OCI-LY7 (cell line): ENCODE measurements at regions not wholly inside any gene's neighbourhood (a gene's known extent, or its start where the extent isn't known, plus 50 kb on each side); places are given as distances from the start of the nearest gene placed in this dataset.

Experiments used
- CTCF ChIP-seq: fragments of 200-600 bp; sonication (generic); conservative IDR thresholded peaks from 2 replicates; pipeline ENCODE4 v1.5.1; 2014; ENCODE audit warnings: mild to moderate bottlenecking, antibody characterized with exemption, low read length, moderate library complexity, mixed read lengths
- EZH2phosphoT487 ChIP-seq: fragments of 200-600 bp; sonication (generic); IDR thresholded peaks from 2 replicates; pipeline ENCODE4 v1.6.1; 2018; ENCODE audit warnings: low read depth, borderline replicate concordance, mild to moderate bottlenecking, mixed run types, antibody characterized with exemption, low read length, moderate library complexity, mixed read lengths

GRCh38 chr2:236985761-236986339 is 99.8 kb upstream of the COPS8 start:
- TF ChIP-seq CTCF (no peak), EZH2phosphoT487 (no peak)
